ENCODE measurements at regions not wholly inside any gene's neighbourhood (a gene's known extent, or its start where the extent isn't known, plus 50 kb on each side); places are given as distances from the start of the nearest gene placed in this dataset.

- TF ChIP-seq, protein P1, sequence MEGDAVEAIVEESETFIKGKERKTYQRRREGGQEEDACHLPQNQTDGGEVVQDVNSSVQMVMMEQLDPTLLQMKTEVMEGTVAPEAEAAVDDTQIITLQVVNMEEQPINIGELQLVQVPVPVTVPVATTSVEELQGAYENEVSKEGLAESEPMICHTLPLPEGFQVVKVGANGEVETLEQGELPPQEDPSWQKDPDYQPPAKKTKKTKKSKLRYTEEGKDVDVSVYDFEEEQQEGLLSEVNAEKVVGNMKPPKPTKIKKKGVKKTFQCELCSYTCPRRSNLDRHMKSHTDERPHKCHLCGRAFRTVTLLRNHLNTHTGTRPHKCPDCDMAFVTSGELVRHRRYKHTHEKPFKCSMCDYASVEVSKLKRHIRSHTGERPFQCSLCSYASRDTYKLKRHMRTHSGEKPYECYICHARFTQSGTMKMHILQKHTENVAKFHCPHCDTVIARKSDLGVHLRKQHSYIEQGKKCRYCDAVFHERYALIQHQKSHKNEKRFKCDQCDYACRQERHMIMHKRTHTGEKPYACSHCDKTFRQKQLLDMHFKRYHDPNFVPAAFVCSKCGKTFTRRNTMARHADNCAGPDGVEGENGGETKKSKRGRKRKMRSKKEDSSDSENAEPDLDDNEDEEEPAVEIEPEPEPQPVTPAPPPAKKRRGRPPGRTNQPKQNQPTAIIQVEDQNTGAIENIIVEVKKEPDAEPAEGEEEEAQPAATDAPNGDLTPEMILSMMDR (conservative IDR thresholded peaks at IDR 0.05; ENCODE audit: low read depth, low read length): no peak
- no peak for TF ChIP-seq EZH2 (IDR thresholded peaks at IDR 0.05; ENCODE audit: borderline replicate concordance, low read depth, low read length, poor library complexity, severe bottlenecking)
Measured at GRCh38 chr18:71027531-71027930, 738.7 kb downstream of the SOCS6 start.

All from A673 (cell line).